K562 (cell line): ENCODE measurements at regions not wholly inside any gene's neighbourhood (a gene's known extent, or its start where the extent isn't known, plus 50 kb on each side); places are given as distances from the start of the nearest gene placed in this dataset.

Experiments used
- ATAC-seq: fragments of 200-7000 bp; cut with Tn5 transposase; 3 replicates; pipeline ENCODE4 v1.9.1; 2020; ENCODE audit warnings: moderate library complexity
- BruUV-seq: library from RNA; stranded (reverse); fragments of 400-500 nt; replicated peaks from 2 replicates; lab custom pipeline; 2021; lab: Mats Ljungman, UMichigan
- CTCF ChIA-PET: fragments of 300-600 bp; formaldehyde crosslinking; extraction: SDS; loops from one replicate; lab custom pipeline; 2021; ENCODE audit warnings: low intra/inter-chr PET ratio; lab: Yijun Ruan, JAX
- POLR2A ChIA-PET: fragments of 300-600, 350-650 bp; sonication (Branson Sonifier 250); formaldehyde crosslinking; extraction: SDS; loops from one replicate; lab custom pipeline; 2021; ENCODE audit warnings: antibody characterized with exemption, inconsistent platforms; lab: Yijun Ruan, JAX
- DNase-seq, 4 experiments: peaks; one replicate each; pipeline versions ENCODE4 v3.0.0 to v3.0.0-alpha.2; 2011 to 2018; ENCODE audit warnings: low spot score in 3 of 4, mixed read lengths in 3 of 4; ENCODE audit errors: extremely low read depth in 1 of 4
- FAIRE-seq: peaks from 2 replicates; lab custom pipeline; 2011; peaks lifted over from hg19 to GRCh38; lab: Jason Lieb, UNC
- H2AFZ ChIP-seq: 2 replicates; pipeline ENCODE4 v1.6.0; 2011; ENCODE audit warnings: low read depth, low read length, control low read depth, inconsistent platforms
- H3K27ac ChIP-seq: fragments of 200-600 bp; 3 replicates; pipeline ENCODE4 v1.8.0; 2011; ENCODE audit warnings: low read depth, mild to moderate bottlenecking, control low read depth, inconsistent platforms, low read length, moderate library complexity, mixed read lengths; ENCODE audit errors: extremely low read depth
- H3K27me3 ChIP-seq, 2 experiments: fragments of 300-600 bp in 1 of 2; 2 replicates in 1 of 2; 3 replicates in 1 of 2; pipeline versions ENCODE4 v1.6.0 to v1.8.0; 2011; ENCODE audit warnings: inconsistent platforms in 2 of 2, low read length in 2 of 2, mild to moderate bottlenecking in 1 of 2, mixed read lengths in 1 of 2, moderate library complexity in 1 of 2; ENCODE audit not compliant: control insufficient read depth in 2 of 2, insufficient read depth in 2 of 2
- H3K36me3 ChIP-seq: fragments of 300-600 bp; 3 replicates; pipeline ENCODE4 v1.8.0; 2011; ENCODE audit warnings: mild to moderate bottlenecking, low read length, inconsistent platforms; ENCODE audit not compliant: control insufficient read depth, insufficient read depth
- H3K4me1 ChIP-seq, 2 experiments: fragments of 200-600 bp in 1 of 2; replicated peaks in 1 of 2; 2 replicates in 1 of 2; 3 replicates in 1 of 2; pipeline versions ENCODE4 v1.5.1 to v1.8.0; 2011; ENCODE audit warnings: inconsistent platforms in 2 of 2, low read length in 2 of 2, mild to moderate bottlenecking in 1 of 2, mixed read lengths in 1 of 2, moderate library complexity in 1 of 2; ENCODE audit not compliant: control insufficient read depth in 2 of 2, insufficient read depth in 2 of 2
- H3K4me2 ChIP-seq: 2 replicates; pipeline ENCODE4 v1.6.1; 2011; ENCODE audit warnings: low read length, control low read depth, inconsistent platforms, mixed read lengths; ENCODE audit not compliant: insufficient read depth
- H3K4me3 ChIP-seq: fragments of 200-600 bp; sonication (generic), shearing (Covaris generic); 2 replicates; pipeline ENCODE4 v1.5.1; 2016; ENCODE audit warnings: control low read depth, inconsistent platforms
- H3K79me2 ChIP-seq: fragments of 200-600 bp; 3 replicates; pipeline ENCODE4 v1.8.0; 2011; ENCODE audit warnings: low read length, inconsistent platforms; ENCODE audit not compliant: control insufficient read depth, insufficient read depth
- H3K9ac ChIP-seq, 2 experiments: 2 replicates each; pipeline versions ENCODE4 v1.6.0 to v1.6.1; 2011; ENCODE audit warnings: low read depth in 2 of 2, low read length in 2 of 2, control low read depth in 1 of 2, inconsistent platforms in 1 of 2, mild to moderate bottlenecking in 1 of 2, mixed read lengths in 1 of 2; ENCODE audit not compliant: insufficient read depth in 1 of 2
- H3K9me1 ChIP-seq: one replicate; pipeline ENCODE4 v1.6.0; 2011; ENCODE audit warnings: inconsistent platforms, mild to moderate bottlenecking, low read length, moderate library complexity; ENCODE audit not compliant: control insufficient read depth, insufficient read depth
- H3K9me3 ChIP-seq: replicated peaks from 2 replicates; pipeline ENCODE4 v1.5.1; 2011; ENCODE audit warnings: low read depth, low read length, inconsistent platforms; ENCODE audit not compliant: control insufficient read depth, insufficient read depth
- H4K20me1 ChIP-seq: replicated peaks from 2 replicates; pipeline ENCODE4 v1.6.1; 2011; ENCODE audit warnings: low read length, inconsistent platforms, mixed read lengths; ENCODE audit not compliant: control insufficient read depth, insufficient read depth
- ASH1L ChIP-seq: fragments of 450-650 bp; IDR thresholded peaks from 2 replicates; pipeline ENCODE4 v1.6.1; 2018; ENCODE audit warnings: borderline replicate concordance, mild to moderate bottlenecking, low read depth; ENCODE audit not compliant: partially characterized antibody
- BDP1 ChIP-seq: IDR thresholded peaks from 3 replicates; pipeline ENCODE4 v1.6.1; 2011; ENCODE audit not compliant: insufficient read length, insufficient read depth
- CBX8 ChIP-seq: fragments of 200-600 bp; sonication (generic); IDR thresholded peaks from 2 replicates; pipeline ENCODE4 v1.6.1; 2012; ENCODE audit warnings: borderline replicate concordance, mixed run types, low read depth, mild to moderate bottlenecking, moderate library complexity, mixed read lengths, low read length, control low read depth, inconsistent platforms; ENCODE audit not compliant: poor library complexity, severe bottlenecking; ENCODE audit errors: extremely low read depth
- DMBX1 ChIP-seq: fragments of 250-450 bp; sonication (Bioruptor Pico); IDR thresholded peaks from 2 replicates; pipeline ENCODE4 v1.8.0; 2022; ENCODE audit warnings: inconsistent platforms, mild to moderate bottlenecking, moderate library complexity, borderline replicate concordance
- ELF2 ChIP-seq: fragments of 250-450 bp; sonication (Bioruptor Pico); IDR thresholded peaks from 2 replicates; pipeline ENCODE4 v1.5.0; 2021; ENCODE audit warnings: mild to moderate bottlenecking
- ETV6 ChIP-seq, 3 experiments: fragments of 150-350 bp in 1 of 3; sonication (generic) in 1 of 3; formaldehyde crosslinking in 1 of 3; IDR thresholded peaks; 2 replicates each; pipeline versions ENCODE4 v1.6.1 to v1.8.0; 2014 to 2022; ENCODE audit warnings: borderline replicate concordance in 2 of 3, low read depth in 2 of 3, antibody characterized with exemption in 1 of 3, low read length in 1 of 3, mild to moderate bottlenecking in 1 of 3, missing genetic modification reagents in 1 of 3
- IRF2 ChIP-seq: sonication (generic); formaldehyde crosslinking; IDR thresholded peaks from 2 replicates; pipeline ENCODE4 v1.8.1; 2022; ENCODE audit warnings: mild to moderate bottlenecking, missing genetic modification reagents
- KLF10 ChIP-seq: fragments of 250-450 bp; sonication (Bioruptor Pico); IDR thresholded peaks from 2 replicates; pipeline ENCODE4 v1.6.1; 2021; ENCODE audit warnings: matching md5 sums
- PTTG1 ChIP-seq: fragments of 450-650 bp; IDR thresholded peaks from 2 replicates; pipeline ENCODE4 v1.6.1; 2016; ENCODE audit warnings: low read depth, mild to moderate bottlenecking, missing genetic modification characterization, missing compliant biosample characterization
- RUNX1 ChIP-seq: sonication (generic); IDR thresholded peaks from 2 replicates; pipeline ENCODE4 v1.6.1; 2016; ENCODE audit warnings: antibody characterized with exemption, low read depth
- TCF7 ChIP-seq: sonication (generic); IDR thresholded peaks from 2 replicates; pipeline ENCODE4 v1.6.1; 2016; ENCODE audit warnings: antibody characterized with exemption, borderline replicate concordance
- ZNF12 ChIP-seq: sonication (generic); formaldehyde crosslinking; IDR thresholded peaks from 2 replicates; pipeline ENCODE4 v1.4.0; 2020; ENCODE audit warnings: mild to moderate bottlenecking, missing genetic modification reagents
- ZNF165 ChIP-seq: fragments of 250-450 bp; sonication (Bioruptor Pico); IDR thresholded peaks from 2 replicates; pipeline ENCODE4 v1.4.0; 2020; ENCODE audit warnings: borderline replicate concordance
- ZNF253 ChIP-seq: fragments of 250-450 bp; sonication (Bioruptor Pico); conservative IDR thresholded peaks from 2 replicates; pipeline ENCODE4 v1.6.1; 2021; ENCODE audit warnings: mild to moderate bottlenecking
- ZNF347 ChIP-seq: fragments of 450-650 bp; formaldehyde crosslinking; IDR thresholded peaks from 2 replicates; pipeline ENCODE4 v1.4.0; 2020; ENCODE audit warnings: low read depth, mild to moderate bottlenecking, moderate library complexity
- WGBS: fragments of 100-300 bp; shearing (Covaris generic); methylation state at CpG from one replicate; pipeline ENCODE4 v1.1.6; 2016; ENCODE audit warnings: low coverage, mixed read lengths; ENCODE audit not compliant: insufficient coverage; ENCODE audit errors: missing lambda C conversion rate; 5-methylcytosine and 5-hydroxymethylcytosine counted together
- in situ Hi-C: fragments of 300-500 bp; cut with MboI; formaldehyde crosslinking; loops from 4 replicates; pipeline ENCODE4 v1.15.0; 2018; ENCODE audit warnings: inconsistent platforms, mixed read lengths
- intact Hi-C: fragments of 100-400 bp; cut with micrococcal nuclease; formaldehyde crosslinking; loops from 2 replicates; pipeline ENCODE4 v1.14.2; 2022
- TF ChIP-seq, protein P1 (sequence below): sonication (generic); formaldehyde crosslinking; IDR thresholded peaks from 2 replicates; pipeline ENCODE4 v1.8.1; 2022; ENCODE audit warnings: missing genetic modification reagents
- TF ChIP-seq, protein P2 (sequence below): fragments of 450-650 bp; formaldehyde crosslinking; IDR thresholded peaks from 2 replicates; pipeline ENCODE4 v1.4.0; 2020; ENCODE audit warnings: mild to moderate bottlenecking, moderate library complexity

DNA sequence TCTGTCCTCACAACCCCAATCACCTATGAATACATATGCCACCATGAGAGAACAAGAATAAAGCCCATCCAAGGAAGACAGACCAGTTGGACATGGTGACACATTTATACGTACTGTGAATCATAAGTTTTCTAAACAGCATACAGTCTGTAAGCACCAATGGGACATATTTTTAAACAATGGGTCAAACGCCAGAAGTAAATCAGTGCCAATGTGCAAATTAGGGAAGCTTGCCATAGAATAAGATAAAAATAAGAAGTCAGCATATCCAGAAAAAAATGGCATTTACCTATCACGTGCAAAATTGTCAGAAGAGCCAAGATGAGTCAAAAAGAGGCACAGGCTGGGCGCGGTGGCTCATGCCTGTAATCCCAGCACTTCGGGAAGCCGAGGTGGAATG lies 910.4 kb downstream of the SORCS1 start:
- no peaks in the 10 kb centered on the region for H3K27me3 ChIP-seq
- CTCF ChIA-PET, result no interaction called here
- in situ Hi-C loops (no loop called here), intact Hi-C loops (no loop called here)
- H3K4me3 ChIP-seq, result no peak overlapping the region
- no peaks in the 10 kb centered on the region for H3K4me1 ChIP-seq
- no peak overlapping the region for H2AFZ ChIP-seq
- H3K79me2 ChIP-seq, result no peaks in the 10 kb centered on the region
- no peak overlapping the region for H3K9ac ChIP-seq
- POLR2A ChIA-PET, result no interaction called here
- no TSS peak for BruUV-seq
- ATAC-seq (no peak), FAIRE-seq (no peak), DNase-seq (no peak)
- no peaks in the 10 kb centered on the region for H4K20me1 ChIP-seq
- H3K4me2 ChIP-seq, result no peak overlapping the region
- H3K36me3 ChIP-seq, result no peaks in the 10 kb centered on the region
- H3K27ac ChIP-seq, result no peak overlapping the region
- TF ChIP-seq, protein P1, sequence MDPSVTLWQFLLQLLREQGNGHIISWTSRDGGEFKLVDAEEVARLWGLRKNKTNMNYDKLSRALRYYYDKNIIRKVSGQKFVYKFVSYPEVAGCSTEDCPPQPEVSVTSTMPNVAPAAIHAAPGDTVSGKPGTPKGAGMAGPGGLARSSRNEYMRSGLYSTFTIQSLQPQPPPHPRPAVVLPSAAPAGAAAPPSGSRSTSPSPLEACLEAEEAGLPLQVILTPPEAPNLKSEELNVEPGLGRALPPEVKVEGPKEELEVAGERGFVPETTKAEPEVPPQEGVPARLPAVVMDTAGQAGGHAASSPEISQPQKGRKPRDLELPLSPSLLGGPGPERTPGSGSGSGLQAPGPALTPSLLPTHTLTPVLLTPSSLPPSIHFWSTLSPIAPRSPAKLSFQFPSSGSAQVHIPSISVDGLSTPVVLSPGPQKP (CRISPR knock-in tag), result no peak
- no peak for TF ChIP-seq ZNF347 (CRISPR knock-in tag)
- TF ChIP-seq, protein P2, sequence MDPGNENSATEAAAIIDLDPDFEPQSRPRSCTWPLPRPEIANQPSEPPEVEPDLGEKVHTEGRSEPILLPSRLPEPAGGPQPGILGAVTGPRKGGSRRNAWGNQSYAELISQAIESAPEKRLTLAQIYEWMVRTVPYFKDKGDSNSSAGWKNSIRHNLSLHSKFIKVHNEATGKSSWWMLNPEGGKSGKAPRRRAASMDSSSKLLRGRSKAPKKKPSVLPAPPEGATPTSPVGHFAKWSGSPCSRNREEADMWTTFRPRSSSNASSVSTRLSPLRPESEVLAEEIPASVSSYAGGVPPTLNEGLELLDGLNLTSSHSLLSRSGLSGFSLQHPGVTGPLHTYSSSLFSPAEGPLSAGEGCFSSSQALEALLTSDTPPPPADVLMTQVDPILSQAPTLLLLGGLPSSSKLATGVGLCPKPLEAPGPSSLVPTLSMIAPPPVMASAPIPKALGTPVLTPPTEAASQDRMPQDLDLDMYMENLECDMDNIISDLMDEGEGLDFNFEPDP (CRISPR knock-in tag), result no peak
- TF ChIP-seq KLF10, result no peak
- no peak for TF ChIP-seq ASH1L
- no peak for TF ChIP-seq ZNF165 (CRISPR knock-in tag)
- no peak for TF ChIP-seq ZNF12
- no peak for TF ChIP-seq PTTG1 (tag)
- TF ChIP-seq ELF2 (CRISPR knock-in tag), result no peak
- TF ChIP-seq ETV6 (IDR thresholded peaks at IDR 0.05; ENCODE audit: borderline replicate concordance in 1 of 2, low read depth in 2 of 2, low read length in 1 of 2), result no peak
- TF ChIP-seq ETV6 (CRISPR knock-in tag; IDR thresholded peaks at IDR 0.05; ENCODE audit: borderline replicate concordance), result no peak
- no peak for TF ChIP-seq BDP1
- TF ChIP-seq TCF7, result no peak
- TF ChIP-seq IRF2 (CRISPR knock-in tag), result no peak
- no peak for TF ChIP-seq RUNX1
- TF ChIP-seq DMBX1 (CRISPR knock-in tag), result no peak
- no peak for TF ChIP-seq CBX8
- TF ChIP-seq ZNF253 (CRISPR knock-in tag), result no peak
- TF ChIP-seq, all 486 proteins: peak for 0
- Histone ChIP-seq H3K9me3 (no peaks in the 10 kb centered on the region), H3K9me1 (no peaks in the 10 kb centered on the region)
- 0% methylated on average over 5 of the region's 7 CpGs for WGBS
